Cerebellar nuclear complex (tissue), 1 donor: ENCODE measurements at regions not wholly inside any gene's neighbourhood (a gene's known extent, or its start where the extent isn't known, plus 50 kb on each side); places are given as distances from the start of the nearest gene placed in this dataset.

ENCODE experiments used
- DNase-seq, 2 experiments: peaks; one replicate each; lab custom pipeline; 2025; lab: John Stamatoyannopoulos, UW

GRCh38 chr4:152235718-152236117, 300.2 kb downstream of the FBXW7 start:
- DNase-seq: no peak

- no peak for DNase-seq
Measured at GRCh38 chr4:152234571-152234970, 301.3 kb downstream of the FBXW7 start.

GRCh38 chr4:152232271-152232670, 303.6 kb downstream of the FBXW7 start:
- DNase-seq: no peak

GRCh38 chr4:152229782-152230289, 306.1 kb downstream of the FBXW7 start:
- DNase-seq: no peak

- no peak for DNase-seq
Measured at GRCh38 chr4:152225680-152226079, 310.2 kb downstream of the FBXW7 start.

GRCh38 chr4:152224721-152225420, 311.0 kb downstream of the FBXW7 start:
- DNase-seq: no peak

- DNase-seq: no peak
Measured at GRCh38 chr4:152224223-152224622, 311.7 kb downstream of the FBXW7 start.

- no peak for DNase-seq
Measured at GRCh38 chr4:152223600-152223999, 312.3 kb downstream of the FBXW7 start.

GRCh38 chr4:152221816-152222516, 313.9 kb downstream of the FBXW7 start:
- no peak for DNase-seq

GRCh38 chr4:152220201-152220666, 315.7 kb downstream of the FBXW7 start:
- no peak for DNase-seq

- DNase-seq: no peak
Measured at GRCh38 chr4:152218576-152218975, 317.3 kb downstream of the FBXW7 start.

GRCh38 chr4:152217896-152218295, 318.0 kb downstream of the FBXW7 start:
- DNase-seq: no peak

- DNase-seq: no peak
Measured at GRCh38 chr4:152211936-152212653, 323.8 kb downstream of the FBXW7 start.

- no peak for DNase-seq
Measured at GRCh38 chr4:152209772-152210493, 326.0 kb downstream of the FBXW7 start.

- DNase-seq: no peak
Measured at GRCh38 chr4:152207378-152207720, 328.5 kb downstream of the FBXW7 start.

- no peak for DNase-seq
Measured at GRCh38 chr4:152206646-152207377, 329.1 kb downstream of the FBXW7 start.

GRCh38 chr4:152206185-152206584, 329.7 kb downstream of the FBXW7 start:
- no peak for DNase-seq

GRCh38 chr4:152202415-152202814, 333.5 kb downstream of the FBXW7 start:
- no peak for DNase-seq

- DNase-seq: no peak
Measured at GRCh38 chr4:152200511-152201333, 335.2 kb downstream of the FBXW7 start.

GRCh38 chr4:152197211-152197610, 338.7 kb downstream of the FBXW7 start:
- DNase-seq: no peak
